ENCODE measurements at regions not wholly inside any gene's neighbourhood (a gene's known extent, or its start where the extent isn't known, plus 50 kb on each side); places are given as distances from the start of the nearest gene placed in this dataset.

DNA sequence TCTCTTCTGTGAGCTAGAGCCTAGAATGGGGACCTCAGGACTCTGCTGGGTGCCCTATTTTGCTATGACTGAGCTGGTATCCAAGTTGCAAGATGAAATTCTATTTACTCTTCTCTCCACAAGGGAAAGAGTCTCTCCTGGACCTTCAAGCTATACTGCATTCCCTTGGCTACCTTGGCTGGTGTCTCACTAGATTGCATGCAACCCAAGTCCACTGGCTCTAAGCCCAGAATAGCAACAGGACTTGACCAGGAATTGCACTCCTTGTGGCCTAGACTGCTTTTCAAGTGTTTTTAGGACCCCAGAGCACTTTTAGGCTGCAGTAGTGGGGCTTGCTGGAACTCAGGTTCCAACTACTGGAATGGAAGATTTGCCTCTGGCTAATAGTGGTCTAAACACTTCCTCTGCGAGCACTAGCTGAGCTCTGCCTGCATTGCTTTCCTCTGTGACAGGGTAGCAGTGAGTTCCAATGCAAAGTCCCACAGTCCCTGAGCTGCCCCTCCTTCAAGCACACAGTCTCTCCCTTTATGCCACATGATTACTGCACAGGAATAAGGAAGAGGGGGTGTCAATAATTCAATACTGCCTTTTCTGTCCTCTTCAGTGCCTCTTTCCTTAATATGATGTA is 1009.1 kb upstream of the FLRT2 start:
- DNase-seq (ENCODE audit: low read depth in 2 of 3, low spot score in 1 of 3), result no peak

DNA sequence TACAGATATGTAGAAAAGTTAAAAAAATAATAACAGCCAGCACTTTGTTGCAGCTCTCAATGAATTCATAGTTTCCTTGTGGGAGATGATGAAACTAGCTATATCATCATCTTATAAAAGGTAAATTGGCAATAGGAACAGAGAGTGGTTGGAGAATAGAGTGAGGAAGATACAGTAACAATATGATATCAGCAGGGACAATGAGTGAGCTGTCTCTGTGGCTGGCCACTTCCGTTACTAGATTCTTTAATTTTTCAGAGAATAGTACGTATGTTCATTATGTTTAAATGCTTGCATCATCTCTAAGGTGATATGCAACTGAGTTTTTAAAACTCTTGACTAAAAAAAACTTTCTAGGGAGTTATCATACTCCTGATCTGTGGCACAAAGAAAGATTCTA is 1006.2 kb upstream of the FLRT2 start:
- no peak for DNase-seq (ENCODE audit: low read depth in 2 of 3, low spot score in 1 of 3)

DNA sequence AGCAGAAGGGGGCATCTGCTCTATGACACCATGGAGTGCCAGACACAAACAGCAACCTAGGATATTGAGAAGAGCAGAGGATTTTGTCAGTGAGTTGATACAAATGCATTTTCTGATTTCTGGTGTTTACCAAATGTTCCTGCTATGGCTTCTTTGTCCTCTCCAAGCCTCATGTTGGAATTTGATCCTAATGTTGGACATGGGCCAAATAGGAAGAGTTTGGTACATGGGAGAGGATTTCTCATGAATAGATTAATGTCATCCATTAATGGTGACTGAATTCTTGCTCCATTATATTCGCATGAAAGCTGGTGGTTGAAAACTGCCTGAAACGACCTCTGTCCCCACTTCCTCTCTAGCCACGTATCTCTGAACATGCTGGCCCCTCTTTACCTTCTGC is 1002.2 kb upstream of the FLRT2 start:
- DNase-seq (ENCODE audit: low read depth in 2 of 3, low spot score in 1 of 3), result no peak

DNA sequence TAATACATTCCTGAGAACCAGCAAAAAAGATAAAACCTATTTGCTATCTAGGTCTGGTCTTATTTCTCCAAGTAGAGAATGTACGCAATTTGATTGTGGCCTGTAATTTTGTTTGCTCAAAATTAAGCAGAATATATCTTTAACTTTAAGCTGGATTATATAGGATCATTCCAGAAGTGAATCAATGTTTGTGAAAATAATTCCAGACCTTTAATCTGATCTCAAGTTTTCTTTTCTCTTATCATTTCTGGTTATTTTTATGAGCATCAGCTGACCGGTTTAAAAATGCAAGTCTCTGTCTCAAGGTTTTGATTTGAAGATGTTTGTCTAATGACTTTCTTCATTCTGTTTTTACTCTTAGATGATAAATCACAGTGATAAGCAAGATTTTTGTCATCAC is 997.9 kb upstream of the FLRT2 start:
- no peak for DNase-seq (ENCODE audit: low read depth in 2 of 3, low spot score in 1 of 3)

DNA sequence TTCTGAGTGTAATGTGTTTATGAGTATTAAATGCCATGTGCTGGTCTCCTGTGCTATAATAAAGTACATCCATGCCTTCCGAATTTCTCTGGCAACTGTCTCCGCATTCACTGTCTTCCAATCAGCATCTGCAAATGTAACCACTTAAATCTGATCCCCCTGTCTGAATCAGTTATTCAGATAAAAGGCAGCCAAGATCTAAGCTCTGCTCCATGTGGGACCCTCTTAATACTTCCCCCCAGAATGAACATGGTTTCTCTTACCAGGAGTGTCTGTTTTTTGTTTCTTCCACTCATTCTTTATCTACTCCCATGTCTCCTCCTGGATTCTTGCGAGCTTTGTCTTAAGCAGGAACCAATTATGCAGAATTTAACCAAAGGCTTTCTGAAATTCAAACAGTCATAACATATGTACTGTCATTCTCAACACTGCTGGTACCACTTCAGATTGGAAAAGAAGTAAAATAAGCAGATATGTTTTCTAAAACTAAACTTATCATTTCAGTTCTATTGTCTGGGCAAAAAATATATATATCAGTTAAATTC is 996.7 kb upstream of the FLRT2 start:
- no peak for DNase-seq (ENCODE audit: low read depth in 2 of 3, low spot score in 1 of 3)

DNA sequence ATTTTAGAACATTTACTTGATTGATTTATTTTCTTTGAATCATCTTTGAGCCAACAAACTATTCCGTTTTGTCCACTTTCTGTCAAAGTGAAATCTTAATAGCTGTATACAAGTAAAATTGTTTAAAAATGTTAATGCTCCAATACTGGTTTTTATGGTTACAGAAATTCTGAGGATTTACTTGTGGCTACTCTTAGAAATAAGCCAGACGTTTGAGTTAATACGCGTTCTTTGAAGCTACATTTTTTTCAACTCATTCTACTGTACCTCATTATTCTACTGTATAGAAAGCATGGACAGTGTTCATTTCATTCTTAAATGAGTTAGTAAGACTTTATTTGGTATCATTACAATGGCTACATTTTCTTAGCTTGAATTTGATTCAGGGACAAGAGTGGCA is 996.2 kb upstream of the FLRT2 start:
- DNase-seq (ENCODE audit: low read depth in 2 of 3, low spot score in 1 of 3), result no peak

DNA sequence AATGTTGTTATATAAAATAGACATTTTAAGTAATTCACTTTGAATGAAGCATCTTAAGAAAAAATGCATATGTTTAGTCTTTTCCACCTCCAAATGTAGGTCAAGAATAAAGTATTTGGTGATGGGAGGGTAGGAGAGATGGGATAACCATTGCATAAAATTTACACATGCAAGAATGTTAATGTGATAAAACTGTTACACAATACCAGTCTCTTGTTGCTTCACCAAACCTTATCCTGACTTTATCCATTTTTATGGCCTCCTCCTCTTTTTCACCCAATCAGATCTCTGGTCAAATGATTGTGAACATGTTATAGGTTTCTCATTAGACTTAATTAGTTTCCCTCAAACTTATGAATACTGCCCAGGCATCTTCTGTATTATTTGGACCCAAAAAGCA is 994.5 kb upstream of the FLRT2 start:
- no peak for DNase-seq (ENCODE audit: low read depth in 2 of 3, low spot score in 1 of 3)

DNA sequence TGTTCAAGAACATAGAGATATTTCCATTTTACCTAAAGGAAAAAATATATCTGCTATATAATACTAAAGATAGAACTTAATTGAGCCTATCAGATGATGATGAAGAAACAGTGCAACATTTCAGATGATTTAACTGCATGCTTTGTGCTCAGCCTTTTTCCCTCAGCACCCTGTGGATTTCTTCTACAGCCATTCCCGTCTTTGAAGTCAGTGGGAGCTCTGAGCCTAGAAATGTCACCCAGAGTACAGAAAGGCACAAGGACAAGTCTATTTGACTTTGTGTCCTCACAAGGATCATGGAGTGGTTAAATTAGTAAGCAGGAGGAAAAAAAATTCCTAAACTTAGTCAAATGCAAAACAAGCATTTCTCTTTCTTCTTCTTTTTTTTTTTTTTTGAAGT is 994.0 kb upstream of the FLRT2 start:
- no peak for DNase-seq (ENCODE audit: low read depth in 2 of 3, low spot score in 1 of 3)

DNA sequence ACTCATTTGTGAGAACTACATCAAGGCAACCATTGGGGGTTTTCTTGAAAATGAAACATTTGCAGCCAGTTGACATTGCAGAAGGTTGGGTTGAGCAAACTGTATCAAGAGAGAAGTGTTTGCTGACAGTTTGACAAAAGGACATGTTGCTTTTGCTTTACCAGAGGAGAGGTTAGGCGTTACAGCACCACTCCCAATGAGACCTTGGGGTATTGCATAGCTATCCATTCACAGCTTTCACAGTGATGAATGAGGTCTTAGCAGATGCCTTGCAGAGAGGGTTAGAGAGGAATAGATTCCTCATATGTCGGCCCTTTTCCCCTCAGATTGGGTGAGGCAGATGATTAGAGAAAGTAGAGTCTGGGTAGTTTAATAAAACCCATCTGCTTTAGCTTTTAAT is 988.9 kb upstream of the FLRT2 start:
- DNase-seq (ENCODE audit: low read depth in 2 of 3, low spot score in 1 of 3), result no peak

DNA sequence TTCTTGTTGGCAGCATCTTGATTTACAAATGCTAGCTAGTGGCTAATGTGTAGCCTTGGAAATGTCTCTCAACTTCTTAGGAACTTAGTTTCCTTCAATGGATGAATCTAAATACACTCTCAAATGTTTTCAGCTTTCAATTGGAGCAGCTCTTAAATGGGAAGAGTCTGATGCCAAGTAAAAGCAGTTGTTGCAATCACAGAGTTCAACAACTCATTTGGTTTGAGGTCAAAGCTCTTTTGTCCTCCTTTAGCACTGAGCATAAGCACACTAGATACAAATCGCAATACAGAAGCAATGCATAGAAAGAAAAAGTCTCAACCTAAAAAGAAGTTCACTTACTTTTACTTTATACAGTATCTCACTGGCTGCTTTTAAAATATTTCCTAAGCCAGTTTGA is 986.1 kb upstream of the FLRT2 start:
- DNase-seq (ENCODE audit: low read depth in 2 of 3, low spot score in 1 of 3), result no peak

DNA sequence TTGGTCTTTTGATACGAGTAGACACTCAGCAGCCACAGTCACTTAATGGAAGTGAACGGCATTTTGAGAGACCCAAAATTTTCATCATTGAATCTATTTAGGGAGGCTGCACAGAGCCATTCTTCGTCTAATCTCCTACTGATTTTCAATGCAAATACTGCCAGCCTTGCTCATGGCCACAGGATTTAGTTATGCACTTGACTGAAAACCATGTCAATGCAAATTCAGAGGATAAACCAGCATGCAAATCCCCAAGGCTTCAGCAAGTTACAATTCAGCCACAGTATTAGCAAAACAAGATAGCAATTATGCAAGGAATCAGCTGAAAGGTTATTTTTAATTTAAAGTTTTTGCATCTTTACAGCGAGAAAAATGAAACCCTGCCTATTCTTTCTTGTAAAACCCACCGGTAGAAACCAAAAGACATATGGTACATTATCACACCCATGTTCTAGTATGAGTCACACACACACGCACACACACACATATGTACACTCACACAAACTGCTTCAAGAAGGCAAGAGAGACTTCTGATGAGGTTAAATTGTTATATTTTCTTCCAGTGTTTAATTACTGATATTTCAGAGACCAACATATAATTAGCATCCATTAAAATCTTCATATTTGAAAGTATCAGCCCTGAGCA is 985.3 kb upstream of the FLRT2 start:
- no peak for DNase-seq (ENCODE audit: low read depth in 2 of 3, low spot score in 1 of 3)

DNA sequence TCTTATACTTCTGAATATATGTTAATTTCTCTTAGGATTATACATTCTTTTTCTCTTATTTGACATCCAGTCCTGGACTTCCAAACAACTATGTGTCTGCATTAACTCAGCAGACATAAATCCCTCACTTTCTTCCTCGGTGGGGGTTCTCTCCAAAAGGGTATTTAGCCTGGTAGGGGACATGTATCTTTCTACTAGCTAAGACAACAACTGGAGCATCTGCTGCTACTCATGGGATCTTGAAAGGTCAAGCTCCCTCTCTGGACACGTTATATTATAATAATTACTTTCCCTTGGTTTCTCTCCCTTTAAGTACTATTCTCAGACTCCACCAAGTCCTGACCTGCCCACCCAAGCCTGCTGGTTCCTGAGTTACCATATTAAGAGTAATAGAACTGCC is 983.7 kb upstream of the FLRT2 start:
- DNase-seq (ENCODE audit: low read depth in 2 of 3, low spot score in 1 of 3), result no peak

DNA sequence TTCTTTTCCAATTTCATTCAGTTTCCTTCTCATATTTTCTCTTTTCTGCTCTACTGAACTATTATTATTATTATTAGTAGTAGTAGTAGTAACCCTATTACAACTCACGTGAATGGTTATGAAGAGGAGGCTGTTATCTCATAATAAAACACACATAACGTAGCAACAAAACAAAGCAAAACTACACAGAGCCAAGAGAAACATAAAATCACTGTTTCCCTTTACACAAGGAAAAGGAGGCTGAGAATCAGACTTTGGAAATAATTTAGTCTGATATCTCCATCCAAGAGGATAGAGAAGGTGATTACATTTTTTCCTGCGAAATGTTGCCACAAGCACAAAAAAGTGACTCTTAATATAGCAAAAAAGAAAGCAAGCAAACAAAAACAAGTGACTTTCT is 975.8 kb upstream of the FLRT2 start:
- no peak for DNase-seq (ENCODE audit: low read depth in 2 of 3, low spot score in 1 of 3)

DNA sequence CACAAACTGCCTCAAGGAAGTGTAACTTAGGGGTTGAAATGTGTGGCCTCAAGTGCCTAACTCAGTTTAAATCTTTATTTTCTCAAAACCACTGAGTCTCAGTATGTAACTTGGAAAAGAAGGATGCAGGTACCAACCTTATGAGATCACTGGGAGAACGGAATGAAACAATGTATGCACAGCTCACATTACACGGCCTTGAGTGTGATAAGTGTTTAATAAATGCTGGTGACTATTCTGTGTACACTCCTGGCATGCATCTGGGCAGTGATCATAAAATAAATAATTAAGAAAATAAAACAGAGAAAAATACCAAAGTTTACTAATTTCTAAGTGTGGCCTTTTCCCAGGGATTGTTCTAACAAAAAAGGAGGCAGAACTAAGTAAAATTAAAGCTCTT is 974.5 kb upstream of the FLRT2 start:
- DNase-seq (ENCODE audit: low read depth in 2 of 3, low spot score in 1 of 3), result no peak

DNA sequence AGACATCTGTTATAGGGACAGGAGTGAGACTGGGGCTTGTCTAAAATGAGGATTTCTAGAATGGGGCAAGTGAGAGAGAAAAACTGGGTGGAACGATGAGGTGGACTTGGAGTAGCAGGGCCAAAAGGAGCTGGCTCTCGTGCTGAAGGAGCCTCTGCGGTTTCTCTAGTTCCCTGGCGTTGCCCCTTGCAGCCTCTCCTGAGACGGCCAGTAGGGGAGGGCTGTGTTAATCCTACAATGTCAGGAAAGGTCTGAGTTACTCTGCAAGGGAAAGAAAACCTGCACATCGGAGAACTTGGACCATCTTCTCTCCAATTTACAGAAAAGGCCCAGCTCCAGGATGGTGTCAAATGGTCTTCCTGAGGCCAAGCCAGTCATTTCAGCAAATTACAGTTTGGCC is 963.8 kb upstream of the FLRT2 start:
- DNase-seq (ENCODE audit: low read depth in 2 of 3, low spot score in 1 of 3), result no peak

DNA sequence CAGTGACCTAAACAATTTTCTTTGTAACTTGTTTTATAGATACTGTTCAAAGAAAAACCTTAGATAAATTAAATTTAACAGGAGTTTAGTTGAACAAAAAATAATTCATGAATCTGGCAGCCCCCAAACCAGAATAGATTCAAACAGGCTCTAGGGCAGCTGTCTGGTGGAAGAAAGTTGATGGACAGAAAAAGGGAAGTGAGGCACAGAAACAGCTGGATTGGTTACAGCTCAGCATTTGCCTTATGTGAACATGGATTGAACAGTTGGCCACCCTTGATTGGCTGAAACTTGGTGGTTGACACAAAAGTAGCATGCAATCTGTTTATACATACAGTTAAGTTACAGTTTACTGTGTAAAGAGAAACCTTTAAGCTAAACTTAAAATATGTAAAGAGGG is 954.3 kb upstream of the FLRT2 start:
- no peak for DNase-seq (ENCODE audit: low read depth in 2 of 3, low spot score in 1 of 3)

DNA sequence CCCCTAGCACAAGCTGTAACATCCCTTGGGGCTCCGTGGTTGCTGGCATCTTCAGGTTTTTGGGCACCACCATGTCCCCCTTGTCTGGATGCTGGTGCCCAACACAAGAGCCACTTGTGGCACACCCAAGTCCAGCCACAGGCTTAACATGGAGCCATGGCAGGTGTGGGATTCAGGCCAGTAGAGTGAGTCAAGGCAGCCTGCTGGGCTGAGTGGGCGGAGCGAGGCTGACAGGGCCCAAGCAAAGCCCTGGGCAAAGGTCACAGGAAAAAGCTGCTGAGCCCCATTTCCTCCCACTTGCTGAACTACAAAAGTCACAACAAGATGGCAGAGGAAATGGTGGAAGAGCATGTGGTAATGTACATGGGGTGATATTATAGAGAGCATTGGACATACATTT is 950.7 kb upstream of the FLRT2 start:
- DNase-seq (ENCODE audit: low read depth in 2 of 3, low spot score in 1 of 3), result no peak

DNA sequence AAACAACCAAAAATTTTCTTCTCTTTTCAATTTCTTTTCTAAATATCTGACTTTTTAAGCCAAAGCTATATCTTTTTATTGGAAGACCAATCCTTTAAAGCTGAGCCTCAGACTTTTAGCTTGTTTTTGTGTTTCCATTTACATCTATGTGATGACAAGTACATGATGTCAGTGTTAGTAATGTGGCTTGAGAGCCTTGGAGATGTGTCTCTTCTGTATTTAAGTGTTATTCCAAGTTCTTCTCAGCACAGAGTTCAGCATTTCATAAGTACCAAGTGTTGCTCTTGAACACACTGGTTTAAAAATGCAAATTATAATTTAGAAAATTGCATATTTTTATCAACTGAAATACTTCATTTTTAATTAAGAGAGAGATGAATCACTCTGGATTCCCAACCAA is 948.9 kb upstream of the FLRT2 start:
- no peak for DNase-seq (ENCODE audit: low read depth in 2 of 3, low spot score in 1 of 3)

DNA sequence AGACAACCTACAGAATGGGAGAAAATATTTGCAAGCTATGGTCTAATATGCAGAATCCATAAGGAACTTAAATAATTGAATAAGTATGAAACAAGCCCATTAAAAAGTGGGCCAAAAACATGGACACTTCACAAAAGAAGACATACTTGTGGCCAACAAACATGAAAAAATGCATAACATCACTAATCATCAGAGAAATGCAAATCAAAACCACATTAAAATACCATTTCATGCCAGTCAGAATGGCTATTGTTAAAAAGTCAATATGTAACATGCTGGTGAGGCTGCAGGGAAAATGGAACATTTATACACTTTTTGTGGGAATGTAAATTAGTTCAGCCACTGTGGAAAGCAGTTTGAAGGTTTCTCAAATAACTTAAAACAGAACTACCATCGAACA is 945.4 kb upstream of the FLRT2 start:
- DNase-seq (ENCODE audit: low read depth in 2 of 3, low spot score in 1 of 3), result no peak

DNA sequence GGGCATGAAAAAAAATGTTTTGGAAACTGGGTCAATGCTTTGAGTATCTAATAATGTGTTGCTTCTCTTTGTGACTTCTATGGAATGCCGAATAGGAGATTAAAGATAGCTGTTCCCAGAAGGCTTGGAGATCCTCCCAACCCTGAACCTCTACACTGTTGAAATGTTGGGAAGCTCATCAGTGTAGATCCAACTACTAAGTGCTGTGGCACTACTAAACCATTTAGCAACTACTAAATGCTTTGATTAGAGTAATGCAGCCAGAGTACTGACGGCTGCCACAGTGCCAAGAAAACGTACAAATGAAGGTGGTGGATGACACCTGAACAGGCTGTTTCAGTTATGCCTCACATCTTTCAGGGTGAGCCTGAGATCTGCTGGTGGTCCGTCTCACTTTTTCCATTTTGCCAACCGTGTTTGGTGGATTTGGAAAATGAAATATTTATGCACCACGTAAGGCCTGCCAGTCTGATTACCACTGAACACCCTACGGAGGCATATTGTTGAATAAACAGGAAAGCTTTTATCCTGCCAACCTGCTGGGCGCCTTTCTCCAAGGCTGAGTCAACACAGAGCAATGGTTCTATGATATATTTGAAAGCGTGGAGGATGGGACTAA is 938.0 kb upstream of the FLRT2 start:
- DNase-seq (ENCODE audit: low read depth in 2 of 3, low spot score in 1 of 3), result no peak

DNA sequence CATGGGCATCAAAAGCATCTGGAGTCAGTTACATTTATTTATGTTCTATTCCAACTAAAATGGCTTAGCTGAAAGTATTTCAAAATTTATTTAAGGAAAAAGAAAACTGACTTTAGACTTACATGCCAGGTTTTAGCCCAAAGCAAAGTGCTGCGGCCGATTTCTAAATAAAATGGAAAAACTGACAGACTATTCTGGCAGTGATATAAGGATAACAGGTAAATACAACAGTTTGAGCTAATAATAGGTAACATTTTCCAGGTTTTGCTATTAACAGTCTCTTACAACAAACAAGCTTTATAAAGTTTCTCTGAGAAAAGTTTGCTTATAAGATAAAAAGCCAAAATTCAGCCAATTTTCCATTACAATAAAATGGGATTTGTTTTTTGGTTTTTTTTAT is 937.2 kb upstream of the FLRT2 start:
- no peak for DNase-seq (ENCODE audit: low read depth in 2 of 3, low spot score in 1 of 3)

DNA sequence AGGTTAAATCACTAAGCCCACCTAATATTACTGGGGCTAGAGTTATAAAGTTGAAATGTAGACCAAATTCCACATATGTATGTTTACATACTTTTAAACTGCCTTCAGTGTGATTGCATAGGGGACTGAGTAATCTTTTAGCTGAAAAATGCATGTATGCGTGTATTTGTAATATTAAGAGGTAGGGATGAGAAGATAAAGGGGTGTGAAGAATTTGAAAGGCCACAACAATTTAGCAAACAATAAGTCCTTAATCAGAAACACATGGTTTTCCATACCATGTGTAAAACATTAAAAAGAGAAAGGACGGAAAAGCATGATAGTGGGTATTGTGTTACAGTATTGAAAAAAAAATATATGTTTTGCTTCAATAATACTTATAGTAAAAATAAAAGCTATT is 919.9 kb upstream of the FLRT2 start:
- DNase-seq (ENCODE audit: low read depth in 2 of 3, low spot score in 1 of 3), result no peak

DNA sequence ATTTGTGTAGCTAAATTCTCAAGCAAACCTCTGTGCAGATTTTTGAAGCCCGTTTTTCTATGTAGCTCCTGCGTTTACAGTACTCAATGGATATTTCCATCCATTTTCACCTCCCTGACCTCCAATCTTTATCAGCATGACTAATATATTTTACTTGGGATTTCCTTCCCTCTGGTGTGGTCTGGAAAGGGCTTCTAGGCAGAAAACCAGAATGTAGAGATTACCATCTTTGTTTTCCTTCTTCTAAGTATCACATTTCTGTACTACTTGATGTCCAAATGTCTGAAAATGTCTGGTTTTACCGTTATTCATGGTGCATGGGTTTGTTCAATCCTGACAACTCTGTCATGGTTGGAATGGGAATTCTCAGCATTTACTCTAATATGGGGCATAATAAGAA is 907.6 kb upstream of the FLRT2 start:
- no peak for DNase-seq (ENCODE audit: low read depth in 2 of 3, low spot score in 1 of 3)
